Adrenal gland (tissue), 5 donors: ENCODE measurements at regions not wholly inside any gene's neighbourhood (a gene's known extent, or its start where the extent isn't known, plus 50 kb on each side); places are given as distances from the start of the nearest gene placed in this dataset.

Experiments used
- CTCF ChIP-seq, 6 experiments: fragments of 450-650 bp in 4 of 6; fragments of 200-600 bp in 2 of 6; sonication (generic) in 1 of 6; IDR thresholded peaks; 1 replicate in 5 of 6; 2 replicates in 1 of 6; pipeline versions ENCODE4 v1.5.1 to v1.8.0; 2016 to 2021; ENCODE audit warnings: antibody characterized with exemption in 6 of 6, mild to moderate bottlenecking in 2 of 6, moderate library complexity in 1 of 6
- POLR2A ChIP-seq, 2 donors: fragments of 450-650 bp; IDR thresholded peaks; one replicate each; pipeline ENCODE4 v1.6.1; 2017; ENCODE audit warnings: antibody characterized with exemption in 2 of 2, mild to moderate bottlenecking in 2 of 2, moderate library complexity in 1 of 2
- donor health status: DM: no; HTN: no; CAD: no.

DNA sequence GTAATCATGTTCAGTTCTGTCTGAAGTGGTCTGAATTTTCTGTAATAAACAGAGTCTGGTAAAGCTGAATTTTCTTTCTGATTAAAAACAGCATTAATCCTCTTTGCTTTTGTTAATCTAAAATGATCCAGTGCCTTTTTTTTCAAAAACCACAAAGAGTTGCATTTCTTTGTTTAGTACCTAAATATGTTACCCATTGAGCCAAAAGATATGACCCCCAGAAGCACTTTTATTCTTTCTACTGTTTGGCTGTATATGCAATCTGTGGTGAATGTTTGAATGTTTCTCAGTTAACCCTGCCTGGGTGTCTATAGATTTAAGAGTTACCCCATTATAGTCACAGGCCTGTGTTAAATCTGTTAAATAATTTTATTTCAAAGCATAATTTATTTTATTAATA, 394.8 kb downstream of the PTPRC start:
- TF ChIP-seq CTCF (IDR thresholded peaks at IDR 0.05), result no peak
- no peak for TF ChIP-seq POLR2A (IDR thresholded peaks at IDR 0.05)
